ENCODE measurements at regions not wholly inside any gene's neighbourhood (a gene's known extent, or its start where the extent isn't known, plus 50 kb on each side); places are given as distances from the start of the nearest gene placed in this dataset.
A peak's percentile ranks its signal among the peaks of the same experiment; 100 is the strongest.
"Not testable (repeated sequence)": the region's sequence is repeated elsewhere in the genome, so short reads cannot be mapped to it uniquely, and the experiment has no call there.

- DNase-seq = no peak
- no peak for TF ChIP-seq CTCF (IDR thresholded peaks at IDR 0.05)
- no peaks in the 10 kb centered on the region for H3K27me3 ChIP-seq
- H3K4me1 ChIP-seq = peaks cover 7% of the 10 kb centered on the region
- intact Hi-C loops (cut with DNase I) = no loop called here
- H3K9me3 ChIP-seq = no peaks in the 10 kb centered on the region
- H3K36me3 ChIP-seq = no peaks in the 10 kb centered on the region
- peak; percentile 83 for ATAC-seq
- H3K4me3 ChIP-seq = no peak overlapping the region
- H3K27ac ChIP-seq = peak overlapping the region; percentile 39
These were observed 178.4 kb upstream of the E2F8 start for GRCh38 chr11:19419021-19419750.

- intact Hi-C loops (cut with DNase I) = no loop called here
- no peaks in the 10 kb centered on the region for H3K9me3 ChIP-seq
- H3K27me3 ChIP-seq = no peaks in the 10 kb centered on the region
- no peak for ATAC-seq
- no peak overlapping the region for H3K4me3 ChIP-seq
- H3K36me3 ChIP-seq = no peaks in the 10 kb centered on the region
- DNase-seq = no peak
- H3K4me1 ChIP-seq = peaks cover 7% of the 10 kb centered on the region
- no peak overlapping the region for H3K27ac ChIP-seq
- TF ChIP-seq CTCF (IDR thresholded peaks at IDR 0.05) = no peak
These were observed 177.5 kb upstream of the E2F8 start for GRCh38 chr11:19418221-19418620.

- ATAC-seq; H3K4me1 ChIP-seq; H3K9me3 ChIP-seq; intact Hi-C loops (cut with DNase I); H3K36me3 ChIP-seq; H3K4me3 ChIP-seq; H3K27me3 ChIP-seq; H3K27ac ChIP-seq; DNase-seq: not testable (repeated sequence)
These were observed 171.3 kb upstream of the E2F8 start for GRCh38 chr11:19412070-19412469.

GRCh38 chr11:19410032-19410431, 169.3 kb upstream of the E2F8 start:
- Histone ChIP-seq H3K4me1 (peaks cover 11% of the 10 kb centered on the region), H3K27ac (no peak overlapping the region), H3K4me3 (no peak overlapping the region), H3K36me3 (no peaks in the 10 kb centered on the region), H3K27me3 (no peaks in the 10 kb centered on the region), H3K9me3 (no peaks in the 10 kb centered on the region)
- intact Hi-C loops (cut with DNase I) = no loop called here
- ATAC-seq (no peak), DNase-seq (no peak)
- TF ChIP-seq CTCF (IDR thresholded peaks at IDR 0.05) = no peak

- no peak for DNase-seq
- peak; percentile 44 for ATAC-seq
These were observed 168.6 kb upstream of the E2F8 start for GRCh38 chr11:19409307-19409706.

More at GRCh38 chr11:19409307-19409706, 168.6 kb upstream of the E2F8 start:
- H3K4me3 ChIP-seq = no peak overlapping the region
- no peaks in the 10 kb centered on the region for H3K9me3 ChIP-seq
- intact Hi-C loops (cut with DNase I) = no loop called here
- no peaks in the 10 kb centered on the region for H3K36me3 ChIP-seq
- no peak overlapping the region for H3K27ac ChIP-seq
- H3K4me1 ChIP-seq = peaks cover 11% of the 10 kb centered on the region
- H3K27me3 ChIP-seq = no peaks in the 10 kb centered on the region
- no peak for TF ChIP-seq CTCF (IDR thresholded peaks at IDR 0.05)

Measured in upper lobe of right lung (tissue), 1 donor.